LNCaP clone FGC (cell line): ENCODE measurements at regions not wholly inside any gene's neighbourhood (a gene's known extent, or its start where the extent isn't known, plus 50 kb on each side); places are given as distances from the start of the nearest gene placed in this dataset.

ENCODE experiments used
- DNase-seq: peaks from one replicate; pipeline ENCODE4 v3.0.0-alpha.2; 2011; ENCODE audit warnings: low read depth
- H3K4me3 ChIP-seq: 2 replicates; pipeline ENCODE4 v1.5.1; 2011; ENCODE audit warnings: mild to moderate bottlenecking, low read depth, low read length, control low read depth
- CTCF ChIP-seq: IDR thresholded peaks from 2 replicates; pipeline ENCODE4 v1.5.1; 2012; ENCODE audit warnings: mild to moderate bottlenecking; ENCODE audit not compliant: control insufficient read depth, insufficient read depth; ENCODE audit errors: extremely low read depth

GRCh38 chr13:26474286-26474685 is 83.2 kb upstream of the WASF3 start:
- no peak for TF ChIP-seq CTCF
- H3K4me3 ChIP-seq = no peak overlapping the region
- no peak for DNase-seq

- no peak for TF ChIP-seq CTCF
- H3K4me3 ChIP-seq = no peak overlapping the region
- no peak for DNase-seq
Measured at GRCh38 chr13:26475176-26476110, 82.0 kb upstream of the WASF3 start.

GRCh38 chr13:26476111-26476781 is 81.2 kb upstream of the WASF3 start:
- no peak for TF ChIP-seq CTCF

GRCh38 chr13:26476782-26477142 is 80.7 kb upstream of the WASF3 start:
- no peak for DNase-seq
- H3K4me3 ChIP-seq = no peak overlapping the region
- no peak for TF ChIP-seq CTCF

More at GRCh38 chr13:26476111-26476781, 81.2 kb upstream of the WASF3 start:
- no peak overlapping the region for H3K4me3 ChIP-seq
- no peak for DNase-seq

- no peak overlapping the region for H3K4me3 ChIP-seq
- DNase-seq = no peak
- TF ChIP-seq CTCF = no peak
Measured at GRCh38 chr13:26477681-26478080, 79.8 kb upstream of the WASF3 start.

- no peak for TF ChIP-seq CTCF
- no peak overlapping the region for H3K4me3 ChIP-seq
Measured at GRCh38 chr13:26480246-26480855, 77.1 kb upstream of the WASF3 start.

More at GRCh38 chr13:26480246-26480855, 77.1 kb upstream of the WASF3 start:
- no peak for DNase-seq
